ENCODE measurements at regions not wholly inside any gene's neighbourhood (a gene's known extent, or its start where the extent isn't known, plus 50 kb on each side); places are given as distances from the start of the nearest gene placed in this dataset.

DNA sequence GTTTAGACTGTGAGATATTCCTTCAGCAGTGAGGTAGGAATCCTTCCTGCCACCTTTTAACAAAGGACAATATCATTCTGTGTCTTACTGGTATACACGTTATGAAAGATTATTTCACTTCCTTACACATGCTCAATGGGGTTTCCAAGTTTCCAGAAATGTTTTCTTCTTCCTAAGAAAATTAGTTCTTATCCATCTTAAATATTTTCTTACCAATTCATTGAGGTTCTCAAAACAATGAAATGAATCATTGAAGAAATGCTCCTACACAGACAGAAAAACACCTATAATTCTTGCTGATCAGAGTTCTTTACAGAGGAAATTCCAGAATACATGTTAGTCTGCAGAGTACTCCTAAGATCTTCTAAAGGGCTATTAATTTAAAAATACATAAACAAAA, 51.4 kb upstream of the SEC61G start:
- no peak for DNase-seq (ENCODE audit: low spot score)

DNA sequence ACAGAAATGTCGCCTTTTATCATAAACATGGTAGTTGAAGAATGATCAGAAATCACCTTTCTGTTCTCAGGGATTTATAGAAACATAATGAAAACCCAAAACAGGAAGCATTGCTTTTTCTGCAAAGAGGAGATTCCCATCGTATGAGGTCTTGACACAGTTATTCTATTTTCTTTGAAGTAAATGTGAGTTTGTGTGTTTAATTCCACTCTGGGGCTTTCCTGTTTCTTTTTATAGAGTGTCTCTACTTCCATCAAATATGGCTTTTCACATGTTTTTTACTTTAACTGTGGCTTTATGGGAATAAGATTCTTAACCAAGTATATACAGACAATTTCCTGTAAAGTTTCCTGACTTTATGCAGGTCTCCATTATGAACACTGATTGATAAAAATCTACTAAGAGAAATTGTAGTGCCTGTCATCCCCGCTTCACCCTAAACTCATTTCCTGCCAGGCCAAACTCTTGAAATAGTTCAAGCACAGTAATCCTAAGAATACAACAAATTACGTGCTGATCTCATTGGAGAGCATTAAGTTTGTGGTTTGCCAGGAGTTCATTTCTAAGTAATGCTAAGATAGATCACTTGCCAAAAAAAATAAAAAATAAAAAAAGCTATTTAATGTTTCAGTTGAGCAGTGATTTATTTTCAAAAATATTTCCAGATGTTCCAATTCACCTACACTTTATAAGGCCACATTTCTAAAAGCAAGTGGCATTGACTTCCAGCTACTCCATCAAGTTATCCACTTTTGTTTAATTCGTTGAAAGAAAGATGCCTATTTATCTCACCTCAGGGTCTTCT, 52.2 kb upstream of the SEC61G start:
- no peak for DNase-seq (ENCODE audit: low spot score)

DNA sequence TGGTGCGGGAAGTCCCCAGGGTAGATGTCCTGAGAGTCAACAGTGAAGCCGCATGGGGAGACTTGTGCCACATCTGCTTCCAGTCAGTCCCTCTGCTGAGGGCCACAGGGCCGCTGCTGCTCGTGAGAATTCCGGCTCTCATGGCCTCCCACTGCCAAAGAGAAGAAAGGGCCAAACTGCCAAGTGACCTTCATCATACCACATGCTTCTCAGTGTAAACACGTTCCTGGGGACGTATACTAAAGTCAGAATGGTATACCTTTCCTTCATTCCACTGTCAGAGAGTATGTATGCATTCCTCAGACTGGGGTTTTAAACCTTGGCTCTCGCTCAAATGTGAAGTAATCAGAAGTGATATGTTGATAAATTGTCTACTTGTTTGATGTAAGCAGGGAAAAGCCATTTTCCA, 52.8 kb upstream of the SEC61G start:
- DNase-seq (ENCODE audit: low spot score), result no peak

DNA sequence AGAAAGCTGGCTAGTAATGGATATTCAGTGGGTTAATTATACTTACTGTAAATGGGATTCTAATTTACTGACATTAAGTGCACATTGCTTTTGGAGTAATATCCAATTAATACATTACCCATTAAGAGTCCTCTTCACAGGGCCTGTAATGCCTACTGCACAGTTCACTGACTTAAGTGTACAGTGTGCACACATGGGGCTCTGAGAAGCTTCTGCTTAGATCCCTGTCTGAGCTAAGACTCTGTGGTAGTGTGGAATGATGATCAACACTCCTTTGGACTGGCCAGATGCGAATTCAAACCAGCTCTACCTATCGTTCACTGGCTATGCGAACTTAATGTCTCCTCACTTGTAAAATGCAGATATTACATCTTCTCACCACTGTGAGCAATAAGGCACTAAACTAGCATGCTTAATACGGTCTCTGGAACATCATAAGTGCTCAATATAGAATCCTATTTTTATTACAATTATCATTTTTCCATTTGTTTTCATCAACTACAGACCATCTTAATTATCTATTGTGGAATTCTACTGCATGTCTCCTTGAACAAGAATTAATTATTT, 53.8 kb upstream of the SEC61G start:
- DNase-seq (ENCODE audit: low spot score), result no peak

DNA sequence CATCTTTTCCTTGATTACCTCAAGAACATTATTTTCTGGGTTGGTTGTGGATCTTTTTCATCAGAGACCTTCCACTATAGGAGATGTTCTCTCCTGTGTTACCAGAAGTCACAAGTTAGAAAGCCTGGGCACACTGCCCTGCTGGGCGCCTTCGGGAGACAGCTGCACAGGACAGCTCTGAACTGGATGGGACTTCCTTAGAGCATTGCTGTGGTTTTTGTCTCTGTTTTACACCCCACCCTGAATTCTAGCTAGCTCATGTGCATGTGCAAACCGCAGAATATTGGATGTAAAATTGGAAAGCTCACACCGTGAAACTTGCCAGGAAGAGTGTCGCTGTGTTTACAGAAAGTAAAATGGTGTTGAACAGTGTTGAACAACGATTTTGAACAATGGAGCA, 54.4 kb upstream of the SEC61G start:
- DNase-seq (ENCODE audit: low spot score), result no peak

DNA sequence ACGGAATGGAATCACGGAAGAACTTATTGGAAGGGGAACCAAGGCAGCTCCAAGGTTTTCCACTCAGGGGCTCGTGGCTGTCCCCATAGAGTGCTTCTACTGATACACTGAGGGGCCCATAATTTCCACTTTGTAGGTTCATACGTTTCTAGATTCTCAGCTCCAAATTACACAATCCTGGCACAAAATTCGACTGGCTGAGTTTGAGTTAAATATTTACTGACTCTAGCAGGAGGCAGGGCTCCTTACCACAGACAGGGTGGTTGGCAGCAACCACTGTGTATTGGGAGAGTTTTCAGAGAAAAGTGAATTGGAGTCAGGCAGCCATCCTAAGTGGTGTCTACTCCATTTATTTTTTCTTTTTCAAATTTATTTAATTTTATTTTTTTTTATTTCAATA, 55.4 kb upstream of the SEC61G start:
- no peak for DNase-seq (ENCODE audit: low spot score)

DNA sequence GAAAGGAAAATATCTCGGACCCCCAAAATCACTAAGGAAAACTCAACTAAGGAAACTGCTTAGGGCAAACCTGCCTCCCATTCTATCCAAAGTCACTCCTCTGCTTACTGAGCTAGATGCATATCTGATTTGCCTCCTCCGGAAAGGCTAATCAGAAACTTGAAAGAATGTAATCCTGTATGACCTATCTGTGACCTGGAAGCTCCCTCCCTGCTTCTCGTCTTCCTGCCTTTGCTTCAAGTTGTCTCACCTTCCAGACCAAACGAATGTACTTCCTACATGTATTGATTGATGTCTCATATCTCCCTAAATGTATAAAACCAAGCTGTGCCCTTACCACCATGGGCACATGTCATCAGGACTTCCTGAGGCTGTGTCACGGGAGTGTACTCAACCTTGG, 58.1 kb upstream of the SEC61G start:
- no peak for DNase-seq (ENCODE audit: low spot score)

DNA sequence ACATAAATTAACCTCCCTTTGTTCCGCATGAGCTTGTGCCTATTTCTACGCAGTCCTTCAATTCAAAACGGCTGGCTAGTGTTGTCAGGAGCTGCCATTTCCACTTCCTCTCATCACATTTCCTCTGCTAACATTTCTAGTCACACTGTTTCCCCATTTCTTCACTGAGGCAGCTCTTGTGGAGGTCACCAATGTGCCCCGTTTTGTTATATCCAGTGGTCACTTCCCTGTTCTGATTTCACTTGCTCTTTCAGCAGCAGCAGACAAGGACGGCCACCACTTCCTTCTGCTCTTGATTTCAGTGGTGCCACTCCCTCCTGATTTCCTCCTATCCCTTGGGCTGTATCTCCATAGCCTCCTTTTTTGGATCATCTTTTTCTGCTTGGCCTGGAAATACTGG, 64.8 kb upstream of the SEC61G start:
- no peak for DNase-seq (ENCODE audit: low spot score)

DNA sequence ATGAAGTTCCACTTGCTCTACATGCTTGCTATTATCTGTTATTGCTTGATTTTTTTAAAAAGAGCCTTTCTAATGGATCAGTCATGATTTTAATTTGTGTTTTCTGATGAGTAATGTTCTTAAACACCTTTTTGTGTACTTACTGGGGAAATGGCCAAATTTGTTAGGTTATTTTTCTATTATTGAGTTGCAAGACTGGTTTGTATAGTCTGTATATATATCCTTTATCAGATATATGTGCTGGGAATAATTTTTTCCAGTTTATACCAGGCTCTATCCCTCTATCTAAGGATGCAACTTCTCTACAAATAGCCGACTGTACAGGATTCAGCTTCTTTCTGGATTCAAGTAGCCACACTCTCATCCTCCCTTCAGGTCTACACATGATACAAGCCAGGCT, 65.6 kb upstream of the SEC61G start:
- DNase-seq (ENCODE audit: low spot score), result no peak

DNA sequence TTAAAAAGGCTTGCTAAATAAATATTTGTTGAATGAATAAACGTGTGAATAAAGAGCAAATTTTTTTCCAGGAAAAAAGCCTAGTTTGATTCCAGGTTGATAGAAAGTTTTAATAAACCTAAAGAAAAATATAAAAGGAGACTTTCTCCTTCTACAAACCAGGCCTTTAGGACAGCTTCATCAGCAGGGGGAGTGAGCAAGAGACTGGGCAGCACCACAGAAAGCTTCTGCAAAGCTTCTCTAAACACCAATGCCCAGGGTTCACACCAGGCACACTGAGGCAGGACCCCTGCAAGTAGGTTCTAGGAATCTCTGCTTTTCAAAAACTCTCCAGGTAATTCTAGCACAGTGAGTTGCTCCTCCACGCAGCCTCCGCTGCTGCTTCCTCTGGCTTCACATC, 66.4 kb upstream of the SEC61G start:
- DNase-seq (ENCODE audit: low spot score), result no peak

DNA sequence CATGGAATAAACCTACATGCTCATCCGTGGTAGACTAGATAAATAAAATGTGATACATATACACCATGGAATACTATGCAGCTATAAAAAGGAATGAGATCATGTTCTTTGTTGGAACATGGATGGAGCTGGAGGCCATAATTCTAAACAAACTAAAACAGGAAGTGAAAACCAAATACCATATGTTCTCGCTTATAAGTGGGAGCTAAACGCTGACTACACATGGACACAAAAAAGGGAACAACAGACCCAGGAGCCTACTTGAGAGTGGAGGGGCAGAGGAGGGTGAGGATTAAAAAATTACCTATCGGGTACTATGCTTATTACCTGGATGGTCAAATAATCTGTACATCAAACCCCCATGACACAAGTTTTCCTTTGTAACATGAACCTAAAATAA, 68.7 kb upstream of the SEC61G start:
- peak; percentile 12 for DNase-seq (ENCODE audit: low spot score)

DNA sequence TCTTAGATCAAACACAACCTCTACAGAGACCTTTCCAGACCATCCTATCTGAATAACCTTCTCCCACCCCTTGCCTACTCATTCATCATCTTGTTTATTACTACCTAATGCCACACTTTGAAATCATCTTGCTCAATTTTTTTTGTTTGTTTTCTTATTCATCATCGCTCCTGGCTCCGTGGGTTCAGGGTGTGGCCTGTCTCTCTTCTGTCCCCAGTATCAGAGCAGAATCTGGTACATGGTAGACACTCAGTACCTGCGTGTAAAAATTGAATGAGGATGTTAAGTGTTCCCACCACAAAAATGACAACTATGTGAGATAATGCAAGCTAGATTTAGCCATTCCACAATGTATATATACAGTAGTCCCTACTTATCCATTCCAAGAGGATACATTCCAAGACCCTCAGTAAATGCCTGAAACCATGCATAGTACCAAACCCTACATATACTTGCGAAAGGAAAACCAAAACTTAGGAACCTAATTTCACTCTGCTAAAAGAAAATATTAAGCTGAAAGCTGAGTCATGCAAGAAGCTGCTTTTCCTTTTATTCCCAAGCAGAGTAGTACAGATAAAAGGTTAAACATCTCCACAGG, 72.1 kb upstream of the SEC61G start:
- no peak for DNase-seq (ENCODE audit: low spot score)

DNA sequence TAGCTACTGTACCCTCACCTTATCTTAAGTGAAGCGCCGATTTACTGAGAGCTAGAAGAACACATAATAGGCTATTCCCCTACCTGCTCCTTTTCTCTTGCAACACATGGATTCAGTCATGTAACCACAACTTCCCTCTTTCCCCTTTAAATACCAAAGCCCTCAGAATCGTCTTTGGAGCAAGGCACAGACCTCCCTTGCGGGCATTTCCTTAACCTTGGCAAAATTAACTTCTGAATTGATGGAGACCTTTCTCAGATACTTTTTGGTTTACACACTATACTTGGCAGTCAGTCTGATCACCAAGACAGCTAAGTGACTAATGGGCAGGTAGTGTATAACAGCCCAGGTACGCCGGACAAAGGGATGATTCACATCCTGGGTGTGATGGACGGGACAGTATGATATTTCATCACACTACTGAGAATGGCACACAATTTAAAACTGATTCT, 72.7 kb upstream of the SEC61G start:
- DNase-seq (ENCODE audit: low spot score), result no peak

DNA sequence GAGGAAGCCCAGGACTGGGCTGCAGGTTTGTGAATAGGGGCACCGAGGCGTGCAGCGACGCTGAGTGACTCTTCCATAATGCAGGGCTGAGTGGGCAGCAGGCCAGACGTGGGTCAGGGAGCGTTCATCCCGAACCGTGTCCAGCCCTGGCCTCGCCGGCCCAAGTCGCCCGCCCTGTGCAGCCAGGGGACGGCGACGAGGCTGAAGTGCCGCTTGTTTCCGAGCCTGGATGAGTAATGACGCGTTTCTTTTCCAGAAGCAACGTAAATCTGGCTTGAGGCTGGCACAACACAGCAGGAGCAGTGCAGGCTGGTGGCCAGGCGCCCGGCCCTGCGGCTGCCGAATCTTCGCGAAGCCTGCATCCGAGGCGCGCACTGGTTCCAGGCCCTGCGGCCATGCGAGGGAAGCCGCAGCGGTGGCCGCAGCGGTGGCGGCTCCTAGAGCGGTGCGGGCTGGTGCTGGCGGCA, 74.0 kb upstream of the SEC61G start:
- no peak for DNase-seq (ENCODE audit: low spot score)

DNA sequence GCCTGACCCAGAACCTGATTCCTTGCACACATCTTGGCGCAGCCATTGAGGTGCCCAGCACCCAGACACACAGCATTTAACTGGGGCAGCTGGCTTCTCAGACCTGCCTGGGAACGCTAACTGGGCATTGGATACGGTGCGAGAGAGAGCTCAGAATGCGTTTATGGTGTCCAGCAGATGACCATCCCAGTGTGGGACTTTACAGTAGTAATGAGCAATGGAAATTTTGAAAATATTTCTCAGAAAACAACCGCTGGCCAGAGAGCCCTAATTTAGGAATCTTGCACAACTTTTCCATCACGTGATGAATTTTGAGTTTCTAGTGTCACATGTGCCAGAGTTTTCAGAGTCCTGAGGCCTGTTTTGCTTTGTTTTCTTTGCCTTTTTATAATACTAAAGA, 78.2 kb upstream of the SEC61G start:
- no peak for DNase-seq (ENCODE audit: low spot score)

DNA sequence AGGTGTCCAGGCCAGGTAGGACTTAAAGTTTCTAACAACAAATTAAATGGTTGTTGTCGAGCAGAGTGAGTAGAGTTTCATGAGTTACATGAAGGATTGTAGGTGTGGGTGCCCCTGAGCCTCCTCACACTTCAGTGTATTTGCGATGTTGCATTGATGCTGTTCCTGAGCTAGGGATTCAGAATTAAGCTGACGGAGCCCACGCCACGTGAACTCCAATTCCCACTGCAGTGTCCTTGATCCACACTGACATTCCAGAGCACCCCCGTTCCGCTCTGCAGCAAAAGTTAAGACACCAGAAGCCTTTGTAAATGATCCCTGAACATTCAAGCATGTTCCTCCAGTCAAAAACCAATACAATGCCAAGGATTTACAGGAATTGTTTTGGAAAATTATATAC, 78.8 kb upstream of the SEC61G start:
- DNase-seq (ENCODE audit: low spot score), result no peak

DNA sequence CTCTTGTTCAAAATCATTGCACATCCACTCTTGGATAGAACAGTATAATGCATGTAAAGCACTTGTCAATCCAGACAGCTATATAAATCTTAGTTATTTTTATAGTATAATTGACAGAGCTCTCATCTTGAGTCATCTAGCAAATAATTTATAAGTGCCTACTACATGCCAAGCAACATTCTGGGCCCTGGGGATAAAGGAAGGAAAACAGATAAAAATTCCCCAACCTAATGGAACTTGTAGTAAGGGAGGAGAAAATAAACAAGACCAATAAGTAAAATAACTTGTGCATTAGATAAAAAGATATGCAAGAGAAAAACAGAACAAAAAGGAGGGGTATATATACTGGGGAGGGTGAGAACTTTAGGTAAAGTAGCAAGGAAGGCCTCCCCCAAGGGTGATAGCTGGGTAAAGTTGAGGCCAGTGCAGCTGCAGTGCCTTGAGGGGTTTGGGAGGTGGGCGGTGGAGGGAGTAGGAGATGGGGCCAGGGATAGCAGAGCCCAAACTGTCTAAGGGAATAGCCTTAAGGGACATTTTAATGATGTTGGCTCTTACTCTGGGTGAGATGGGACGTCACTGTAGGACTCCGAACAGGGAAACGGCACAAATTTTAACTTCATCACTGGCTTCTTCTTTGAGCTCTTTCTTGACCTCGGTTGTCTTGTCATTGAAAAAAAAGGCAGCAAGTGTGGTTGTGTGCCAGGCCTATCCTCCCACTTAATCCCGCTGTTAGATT, 79.3 kb upstream of the SEC61G start:
- no peak for DNase-seq (ENCODE audit: low spot score)

DNA sequence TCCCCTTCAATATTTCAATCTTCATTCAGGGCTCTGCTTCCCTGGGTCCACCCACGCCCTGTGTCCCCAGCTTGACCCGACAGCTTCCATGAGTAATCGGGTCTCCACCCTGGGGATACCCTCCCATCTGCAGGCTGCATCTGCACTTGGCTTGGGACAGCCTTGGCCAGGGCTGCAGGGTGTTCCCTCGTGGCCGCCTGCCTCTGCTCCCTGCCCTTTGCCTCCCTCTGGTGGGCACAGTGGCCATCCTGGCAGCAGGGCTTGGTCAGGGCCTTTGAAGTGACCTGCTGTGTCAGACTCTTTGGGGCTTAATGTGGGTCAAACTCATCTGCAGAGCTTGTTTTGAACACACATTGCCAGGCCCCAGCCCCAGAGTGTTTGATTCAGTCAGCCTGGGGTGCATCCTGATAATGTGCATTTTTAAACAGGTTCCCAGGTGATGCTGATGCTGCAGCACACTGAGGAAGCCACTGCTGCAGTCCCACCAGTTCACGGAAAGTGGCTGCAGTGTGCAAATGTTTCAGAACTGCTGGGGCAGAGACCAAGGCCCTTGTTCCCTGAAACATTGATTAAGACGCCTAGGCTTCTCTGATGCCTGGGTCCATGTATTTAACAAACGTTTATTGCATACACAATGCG, 80.7 kb upstream of the SEC61G start:
- DNase-seq (ENCODE audit: low spot score), result peak; percentile 16

DNA sequence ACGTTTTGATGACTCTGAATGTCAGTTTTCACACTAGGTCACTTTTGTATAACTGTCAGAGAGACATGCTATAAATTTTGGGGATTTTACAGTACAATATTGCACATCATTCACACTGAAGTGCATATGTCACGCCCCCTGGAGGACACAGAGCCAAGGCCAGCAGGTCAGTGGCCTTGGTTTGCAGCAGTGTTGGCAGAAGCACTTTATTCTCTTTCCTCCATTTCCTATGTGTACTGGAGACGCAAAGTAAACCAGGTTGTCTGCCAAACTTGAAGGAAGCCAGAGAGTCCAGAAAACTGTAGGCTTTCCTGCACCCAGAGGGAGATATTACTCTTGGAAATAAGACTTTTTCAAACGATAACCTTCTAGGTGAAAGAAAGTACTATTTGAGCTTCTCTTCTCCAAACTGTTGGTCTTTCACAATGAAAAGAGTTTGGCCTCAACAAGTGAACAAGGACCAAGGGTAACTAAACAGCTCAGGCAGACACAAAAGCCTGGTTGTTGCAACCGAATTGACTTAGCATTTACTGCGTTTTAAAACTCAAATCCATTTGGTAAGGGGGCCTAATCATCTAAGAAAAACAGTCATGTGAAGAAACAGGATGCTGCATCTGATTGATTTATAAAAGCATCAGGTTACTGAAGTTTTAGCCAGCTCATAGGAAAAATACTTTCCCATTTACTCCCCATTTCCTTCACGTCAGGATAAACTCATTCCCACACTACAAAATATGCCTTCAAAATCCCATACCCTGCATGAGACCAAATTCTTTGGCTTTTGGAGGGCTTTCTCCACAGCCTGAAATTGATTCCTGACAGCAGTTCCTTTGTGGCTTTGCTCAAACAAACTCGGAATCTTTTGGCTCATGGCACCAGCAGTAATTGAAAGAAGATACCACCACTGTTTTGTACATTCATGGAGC, 83.0 kb upstream of the SEC61G start:
- DNase-seq (ENCODE audit: low spot score), result peak; percentile 50

DNA sequence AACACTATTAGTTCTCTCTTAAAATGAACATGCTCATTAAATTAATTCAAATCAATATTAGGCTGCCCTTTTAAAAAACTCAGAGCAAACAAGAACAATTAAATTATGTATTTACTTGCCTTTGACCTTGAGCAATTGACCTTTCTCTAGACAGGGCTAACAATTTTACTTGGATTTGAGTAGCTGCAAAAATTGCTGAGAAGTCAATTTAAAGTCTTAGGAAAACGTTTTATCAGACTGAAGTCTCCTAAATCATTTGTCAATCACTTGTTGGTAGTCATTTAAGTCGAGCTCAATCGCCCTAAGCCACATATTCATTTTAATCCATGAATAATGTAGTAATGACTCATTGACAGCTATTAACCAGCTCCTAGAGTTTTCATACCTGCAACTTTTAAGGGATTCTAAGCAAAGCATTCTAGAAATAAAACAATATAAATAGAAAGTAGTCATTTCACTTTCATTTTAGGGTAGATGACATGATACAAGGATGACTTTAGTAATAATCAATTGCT, 84.9 kb upstream of the SEC61G start:
- DNase-seq (ENCODE audit: low spot score), result no peak

DNA sequence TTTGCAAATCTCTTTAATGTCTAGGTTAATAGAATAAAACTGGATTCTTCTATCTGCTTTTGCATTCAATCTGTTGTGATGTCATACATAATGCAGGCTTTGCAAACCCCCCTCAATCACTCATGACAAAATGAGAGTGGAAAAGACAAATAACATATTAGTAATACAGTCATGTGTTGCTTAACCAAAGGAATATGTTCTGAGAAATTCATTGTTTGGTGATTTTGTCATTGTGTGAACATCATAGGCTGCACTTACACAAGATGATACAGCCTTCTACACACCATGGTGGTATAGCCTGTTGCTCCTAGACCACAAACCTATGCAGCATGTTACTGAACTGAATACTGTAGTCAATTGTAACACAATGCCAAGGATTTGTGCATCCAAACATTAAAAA, 87.3 kb upstream of the SEC61G start:
- DNase-seq (ENCODE audit: low spot score), result no peak
